HG03025 (cell line): ENCODE measurements at regions not wholly inside any gene's neighbourhood (a gene's known extent, or its start where the extent isn't known, plus 50 kb on each side); places are given as distances from the start of the nearest gene placed in this dataset.

Experiments used
- ATAC-seq: cut with Tn5 transposase; IDR thresholded peaks from one replicate; pipeline ENCODE4 v1.9.1; 2021; ENCODE audit warnings: mild to moderate bottlenecking, moderate library complexity; ENCODE audit not compliant: unreplicated experiment, low FRiP score

- no peak for ATAC-seq
Measured at GRCh38 chr2:147657086-147658000, 187.5 kb upstream of the ACVR2A start.

GRCh38 chr2:147649998-147650397, 194.8 kb upstream of the ACVR2A start:
- ATAC-seq = no peak

DNA sequence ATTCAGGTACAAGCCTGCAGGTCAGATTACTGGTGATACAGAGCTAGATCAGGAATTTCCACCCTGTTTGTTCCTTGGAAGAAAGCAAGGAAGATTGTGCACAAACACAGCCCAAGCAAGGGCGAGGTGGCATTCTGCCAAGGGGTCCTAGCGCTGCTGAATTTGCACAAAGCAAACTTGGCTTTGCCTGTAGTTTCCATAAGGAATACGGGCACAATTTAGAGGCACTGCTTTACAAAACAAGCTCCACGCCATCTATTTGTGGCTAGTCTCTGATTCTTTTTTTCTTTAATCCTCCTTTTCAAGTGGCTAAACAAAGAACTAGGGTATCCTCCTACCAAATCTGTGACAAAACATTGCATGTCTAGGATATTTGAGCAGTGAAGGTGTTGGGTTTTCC, 195.5 kb upstream of the ACVR2A start:
- no peak for ATAC-seq

- ATAC-seq = no peak
Measured at GRCh38 chr2:147648471-147648870, 196.4 kb upstream of the ACVR2A start.

- no peak for ATAC-seq
Measured at GRCh38 chr2:147647816-147648215, 197.0 kb upstream of the ACVR2A start.

DNA sequence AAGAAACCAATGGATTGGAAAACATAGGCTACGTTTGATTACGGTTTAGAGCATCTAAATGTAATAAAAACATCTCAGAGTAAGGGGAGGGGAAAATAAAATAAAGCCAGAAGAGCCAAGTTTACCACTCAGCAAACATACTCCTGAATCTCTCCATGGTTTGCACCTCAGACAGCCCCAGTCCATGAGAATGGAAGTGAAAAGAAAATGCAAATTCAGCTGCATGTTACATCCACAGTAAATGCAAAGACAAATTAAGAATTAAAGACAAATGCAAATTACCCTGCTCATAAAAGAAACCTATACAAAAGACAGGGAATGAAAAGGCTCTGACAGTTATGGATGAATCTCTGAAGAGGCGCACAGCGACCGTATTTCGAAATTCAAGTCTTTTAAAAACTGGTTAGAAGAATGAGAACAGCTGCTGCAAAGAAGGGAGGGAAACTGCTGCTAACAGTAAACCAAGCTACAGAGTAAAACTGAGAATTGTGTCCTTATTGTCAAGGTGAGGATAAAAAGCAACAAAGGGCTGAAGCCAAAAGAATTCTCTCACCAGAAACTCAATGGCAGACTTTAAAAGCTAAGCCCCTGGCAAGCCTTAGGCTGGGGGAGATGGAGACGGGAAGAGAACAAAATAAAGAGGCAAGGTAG, 197.9 kb upstream of the ACVR2A start:
- ATAC-seq = no peak

GRCh38 chr2:147644491-147644890, 200.3 kb upstream of the ACVR2A start:
- no peak for ATAC-seq

DNA sequence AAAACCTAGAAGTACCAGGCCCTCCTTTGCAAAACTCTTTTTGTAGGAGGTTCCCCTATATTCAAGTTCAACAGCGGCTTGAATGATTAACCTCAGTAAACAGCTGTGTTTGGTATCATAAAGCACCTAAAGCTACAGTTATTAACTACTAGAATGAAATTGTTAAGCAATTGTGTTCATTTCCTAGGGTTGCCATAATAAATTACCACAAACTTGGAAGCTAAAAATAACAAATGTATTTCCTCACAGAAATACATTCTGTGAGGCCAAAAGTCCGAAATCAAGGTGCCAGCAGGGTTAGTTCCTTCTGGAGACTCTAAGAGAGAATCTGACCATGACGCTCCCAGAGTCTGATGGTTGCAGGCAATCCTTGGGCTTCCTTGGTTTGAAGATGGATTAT, 202.1 kb upstream of the ACVR2A start:
- ATAC-seq = no peak

DNA sequence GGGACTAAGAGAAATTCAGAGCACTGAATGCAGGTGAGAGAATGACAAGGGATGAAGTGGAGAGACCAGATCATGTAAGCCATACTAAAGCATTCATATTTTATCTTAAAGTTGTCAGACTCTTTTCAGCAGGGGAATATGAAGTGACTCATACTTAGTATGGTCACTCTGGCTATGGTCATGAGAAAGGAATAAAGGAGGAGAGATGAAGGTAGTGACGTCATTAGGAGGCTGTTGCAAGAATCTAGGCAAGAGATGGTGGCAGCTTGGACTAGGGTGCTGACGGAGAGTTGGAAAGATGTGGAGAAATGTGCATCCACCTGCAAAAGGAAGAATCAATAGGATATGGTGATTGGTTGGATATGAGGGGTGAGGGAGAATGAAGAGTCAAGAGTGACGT, 203.2 kb upstream of the ACVR2A start:
- no peak for ATAC-seq

GRCh38 chr2:147639891-147640290, 204.9 kb upstream of the ACVR2A start:
- peak; percentile 79 for ATAC-seq

- ATAC-seq = no peak
Measured at GRCh38 chr2:147639386-147639785, 205.4 kb upstream of the ACVR2A start.

- no peak for ATAC-seq
Measured at GRCh38 chr2:147636886-147637285, 207.9 kb upstream of the ACVR2A start.

- ATAC-seq = no peak
Measured at GRCh38 chr2:147636238-147636882, 208.5 kb upstream of the ACVR2A start.

DNA sequence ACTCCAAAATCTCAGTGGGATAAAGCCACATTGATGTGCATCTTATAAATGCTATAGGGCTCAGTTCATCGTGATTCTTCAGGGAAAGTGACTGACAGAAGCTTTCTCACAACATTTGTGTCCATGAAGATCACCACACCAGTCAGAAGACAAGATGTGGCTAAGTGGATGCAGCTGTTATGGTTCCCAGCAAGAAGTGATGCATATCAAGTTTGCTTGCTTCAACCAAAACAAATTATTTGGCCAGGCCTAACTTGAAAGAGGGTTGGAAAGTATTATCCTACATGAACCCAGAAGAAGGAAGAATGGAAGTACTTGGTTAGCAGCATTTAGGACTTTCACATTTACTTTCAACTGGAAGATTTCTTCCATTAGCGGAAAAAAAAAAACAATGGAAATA, 210.0 kb upstream of the ACVR2A start:
- no peak for ATAC-seq

- ATAC-seq = no peak
Measured at GRCh38 chr2:147632198-147632597, 212.6 kb upstream of the ACVR2A start.

GRCh38 chr2:147631294-147631693, 213.5 kb upstream of the ACVR2A start:
- no peak for ATAC-seq

GRCh38 chr2:147630585-147630984, 214.2 kb upstream of the ACVR2A start:
- ATAC-seq = no peak

- ATAC-seq = no peak
Measured at GRCh38 chr2:147628971-147629421, 215.8 kb upstream of the ACVR2A start.

- peak; percentile 91 for ATAC-seq
Measured at GRCh38 chr2:147623328-147623727, 221.5 kb upstream of the ACVR2A start.

- ATAC-seq = no peak
Measured at GRCh38 chr2:147621656-147622197, 223.1 kb upstream of the ACVR2A start.

- ATAC-seq = no peak
Measured at GRCh38 chr2:147619808-147620207, 225.0 kb upstream of the ACVR2A start.
